ENCODE measurements at regions not wholly inside any gene's neighbourhood (a gene's known extent, or its start where the extent isn't known, plus 50 kb on each side); places are given as distances from the start of the nearest gene placed in this dataset.

DNA sequence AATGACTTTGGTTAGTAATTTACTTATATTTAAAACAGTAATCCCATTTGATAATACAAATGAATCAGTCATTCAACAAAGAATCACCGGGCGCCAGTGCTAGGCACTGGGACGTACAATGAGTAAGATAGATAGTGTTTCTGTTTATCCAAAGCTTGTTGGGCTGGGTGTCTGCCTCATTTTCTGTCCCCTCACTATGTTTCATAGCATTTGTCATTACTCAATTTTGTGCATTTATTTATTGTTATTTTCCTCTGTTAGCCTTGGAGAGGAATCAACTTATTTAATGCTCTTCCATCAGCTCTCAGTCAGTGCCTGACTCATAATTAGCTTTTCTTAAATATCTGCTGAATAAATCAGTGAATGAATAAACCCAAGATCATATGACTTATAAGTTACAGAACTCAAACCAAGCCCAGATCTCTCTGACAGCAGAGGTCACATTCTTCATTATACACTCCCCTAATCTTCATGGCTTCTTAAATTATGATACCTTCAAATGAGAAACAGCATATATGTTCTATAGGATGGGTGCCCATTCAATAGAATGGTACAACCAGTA, 86.2 kb downstream of the TSPAN8 start:
- H3K27me3 ChIP-seq (ENCODE audit: control insufficient read depth, insufficient read depth, low read length): no peaks in the 10 kb centered on the region

DNA sequence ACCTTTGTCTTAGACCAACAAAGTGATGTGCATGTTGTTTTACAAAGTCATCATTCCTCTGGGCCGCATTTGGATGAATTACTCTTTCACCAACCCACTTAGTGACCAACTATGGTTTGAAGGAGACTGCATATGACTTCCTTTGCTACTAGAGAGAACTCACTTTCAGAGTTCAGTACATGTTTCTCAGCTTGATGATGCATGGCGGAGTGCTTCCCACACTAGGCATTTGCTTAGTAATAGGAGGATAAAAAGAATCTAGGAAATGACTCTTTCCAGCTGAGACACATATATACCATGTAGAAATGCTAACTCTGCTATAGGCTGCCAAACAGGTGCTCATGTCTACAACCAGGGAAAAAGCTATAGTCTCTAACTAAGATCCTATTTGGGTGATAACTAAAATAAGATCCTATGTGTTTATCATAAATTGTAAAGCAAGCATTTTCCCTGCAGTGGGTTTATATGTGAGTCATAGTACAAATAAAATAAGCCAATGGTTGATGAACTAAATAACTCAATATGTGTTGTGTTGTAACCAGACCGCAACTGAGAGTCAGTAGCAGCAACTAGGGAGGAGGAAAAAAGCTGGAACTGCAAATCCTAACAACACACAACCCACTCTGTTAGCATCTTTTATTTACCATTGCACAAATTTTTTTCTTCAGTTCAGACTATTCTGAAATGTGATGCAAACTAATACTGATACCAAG, 87.2 kb downstream of the TSPAN8 start:
- no peaks in the 10 kb centered on the region for H3K27me3 ChIP-seq (ENCODE audit: control insufficient read depth, insufficient read depth, low read length)
- H3K4me3 ChIP-seq (ENCODE audit: low read length): no peak overlapping the region
- H3K36me3 ChIP-seq (ENCODE audit: insufficient read depth, low read length): no peaks in the 10 kb centered on the region
- no peak overlapping the region for H3K4me2 ChIP-seq (ENCODE audit: low read length)
- H3K4me1 ChIP-seq (ENCODE audit: control insufficient read depth, insufficient read depth, low read length): no peaks in the 10 kb centered on the region
- H3K9ac ChIP-seq (ENCODE audit: low read depth, low read length): no peak overlapping the region
- no peaks in the 10 kb centered on the region for H3K9me3 ChIP-seq (replicated peaks; ENCODE audit: low read length)

More for the DNA sequence above, 86.2 kb downstream of the TSPAN8 start:
- no peak overlapping the region for H3K4me2 ChIP-seq (ENCODE audit: low read length)
- H3K9me3 ChIP-seq (replicated peaks; ENCODE audit: low read length): no peaks in the 10 kb centered on the region
- no peaks in the 10 kb centered on the region for H3K4me1 ChIP-seq (ENCODE audit: control insufficient read depth, insufficient read depth, low read length)
- H3K36me3 ChIP-seq (ENCODE audit: insufficient read depth, low read length): no peaks in the 10 kb centered on the region
- H3K4me3 ChIP-seq (ENCODE audit: low read length): no peak overlapping the region
- H3K9ac ChIP-seq (ENCODE audit: low read depth, low read length): no peak overlapping the region

DNA sequence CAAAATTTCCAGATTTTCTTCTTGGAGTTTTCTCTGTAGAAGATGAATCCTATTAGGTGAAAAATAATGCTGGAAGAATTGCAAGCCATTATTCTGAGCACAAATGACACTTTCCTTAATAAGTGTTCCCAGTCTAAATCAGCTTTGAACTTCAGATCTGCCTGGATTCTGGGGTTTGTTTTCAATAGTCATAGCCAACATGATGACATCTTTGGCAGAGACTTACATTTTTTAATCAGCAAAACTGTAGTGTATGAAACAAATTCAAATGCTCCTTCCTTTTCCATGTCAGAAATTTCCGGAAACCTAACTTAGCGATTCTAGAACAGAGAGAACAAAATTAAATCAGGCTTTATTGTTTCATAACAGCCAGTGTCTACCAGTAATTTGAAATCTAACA, 88.5 kb downstream of the TSPAN8 start:
- Histone ChIP-seq H3K36me3 (ENCODE audit: insufficient read depth, low read length) (no peaks in the 10 kb centered on the region), H3K9ac (ENCODE audit: low read depth, low read length) (no peak overlapping the region), H3K27me3 (ENCODE audit: control insufficient read depth, insufficient read depth, low read length) (no peaks in the 10 kb centered on the region)

DNA sequence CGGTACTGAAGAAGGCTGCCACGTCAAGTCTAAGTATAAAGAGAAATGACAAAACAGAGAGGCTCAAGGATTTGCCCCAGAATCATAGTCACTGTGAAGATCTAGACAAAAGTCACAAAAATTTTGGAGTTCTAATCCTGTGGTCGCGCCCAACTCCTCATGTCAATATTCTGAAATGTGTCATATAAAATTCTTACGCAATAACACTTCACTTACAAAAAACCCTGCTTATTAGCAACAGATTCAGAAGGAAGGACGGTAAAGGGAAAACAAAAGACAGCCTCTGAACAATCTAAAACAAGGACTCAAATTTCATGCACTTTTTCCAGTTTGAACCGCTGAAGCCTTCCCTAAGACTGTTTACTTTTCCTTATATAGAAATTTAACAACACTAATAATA, 94.7 kb downstream of the TSPAN8 start:
- Histone ChIP-seq H3K4me2 (ENCODE audit: low read length) (no peak overlapping the region), H3K4me3 (ENCODE audit: low read length) (no peak overlapping the region), H3K36me3 (ENCODE audit: insufficient read depth, low read length) (no peaks in the 10 kb centered on the region), H3K27me3 (ENCODE audit: control insufficient read depth, insufficient read depth, low read length) (no peaks in the 10 kb centered on the region), H3K9ac (ENCODE audit: low read depth, low read length) (no peak overlapping the region), H3K9me3 (replicated peaks; ENCODE audit: low read length) (no peaks in the 10 kb centered on the region), H3K4me1 (ENCODE audit: control insufficient read depth, insufficient read depth, low read length) (no peaks in the 10 kb centered on the region)

More for the DNA sequence above, 88.5 kb downstream of the TSPAN8 start:
- H3K9me3 ChIP-seq (replicated peaks; ENCODE audit: low read length): no peaks in the 10 kb centered on the region
- no peak overlapping the region for H3K4me2 ChIP-seq (ENCODE audit: low read length)
- H3K4me3 ChIP-seq (ENCODE audit: low read length): no peak overlapping the region
- no peaks in the 10 kb centered on the region for H3K4me1 ChIP-seq (ENCODE audit: control insufficient read depth, insufficient read depth, low read length)

DNA sequence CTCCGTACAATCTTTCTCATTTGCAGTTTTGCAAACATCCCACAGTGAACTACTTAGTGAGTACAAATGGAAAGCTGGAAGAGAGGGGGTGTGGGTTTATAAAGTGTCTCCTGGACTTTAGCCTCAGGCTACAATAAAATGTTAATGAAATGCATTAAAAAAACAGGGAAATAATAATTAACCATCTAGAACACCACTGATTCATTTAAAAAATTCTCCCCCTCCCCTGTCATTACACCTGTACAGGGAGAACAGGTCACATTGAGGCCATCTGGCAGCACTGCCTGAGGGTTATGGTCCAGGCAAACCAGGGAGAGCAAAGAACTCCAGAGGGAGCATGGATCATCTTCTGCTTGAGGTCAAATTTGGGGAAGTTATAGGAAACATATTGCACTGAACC, 96.3 kb downstream of the TSPAN8 start:
- H3K4me3 ChIP-seq (ENCODE audit: low read length): no peak overlapping the region
- no peaks in the 10 kb centered on the region for H3K4me1 ChIP-seq (ENCODE audit: control insufficient read depth, insufficient read depth, low read length)
- no peaks in the 10 kb centered on the region for H3K9me3 ChIP-seq (replicated peaks; ENCODE audit: low read length)
- H3K4me2 ChIP-seq (ENCODE audit: low read length): no peak overlapping the region
- no peak overlapping the region for H3K9ac ChIP-seq (ENCODE audit: low read depth, low read length)
- no peaks in the 10 kb centered on the region for H3K36me3 ChIP-seq (ENCODE audit: insufficient read depth, low read length)
- no peaks in the 10 kb centered on the region for H3K27me3 ChIP-seq (ENCODE audit: control insufficient read depth, insufficient read depth, low read length)

DNA sequence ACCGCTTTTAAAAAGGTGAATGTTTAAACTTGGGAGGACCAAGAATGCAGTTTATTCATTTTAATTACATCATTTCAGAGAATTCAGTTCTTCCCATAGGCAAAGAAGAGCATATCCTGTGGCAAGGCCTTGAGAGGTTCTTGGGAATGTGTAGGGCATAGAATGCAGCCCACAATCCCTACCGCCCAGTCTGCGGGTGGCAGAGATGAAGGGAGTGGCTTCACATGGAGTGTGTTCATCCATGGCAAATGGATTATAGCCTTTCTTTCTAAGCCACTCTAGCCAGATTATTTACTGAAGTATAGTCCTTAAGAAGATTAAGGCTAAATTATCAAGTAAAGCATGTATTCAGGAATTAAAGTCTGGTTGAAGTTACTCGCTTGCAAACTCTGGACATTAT, 97.4 kb downstream of the TSPAN8 start:
- no peaks in the 10 kb centered on the region for H3K9me3 ChIP-seq (replicated peaks; ENCODE audit: low read length)
- no peak overlapping the region for H3K4me2 ChIP-seq (ENCODE audit: low read length)
- H3K4me3 ChIP-seq (ENCODE audit: low read length): no peak overlapping the region
- H3K27me3 ChIP-seq (ENCODE audit: control insufficient read depth, insufficient read depth, low read length): no peaks in the 10 kb centered on the region
- no peaks in the 10 kb centered on the region for H3K36me3 ChIP-seq (ENCODE audit: insufficient read depth, low read length)
- no peak overlapping the region for H3K9ac ChIP-seq (ENCODE audit: low read depth, low read length)
- no peaks in the 10 kb centered on the region for H3K4me1 ChIP-seq (ENCODE audit: control insufficient read depth, insufficient read depth, low read length)

DNA sequence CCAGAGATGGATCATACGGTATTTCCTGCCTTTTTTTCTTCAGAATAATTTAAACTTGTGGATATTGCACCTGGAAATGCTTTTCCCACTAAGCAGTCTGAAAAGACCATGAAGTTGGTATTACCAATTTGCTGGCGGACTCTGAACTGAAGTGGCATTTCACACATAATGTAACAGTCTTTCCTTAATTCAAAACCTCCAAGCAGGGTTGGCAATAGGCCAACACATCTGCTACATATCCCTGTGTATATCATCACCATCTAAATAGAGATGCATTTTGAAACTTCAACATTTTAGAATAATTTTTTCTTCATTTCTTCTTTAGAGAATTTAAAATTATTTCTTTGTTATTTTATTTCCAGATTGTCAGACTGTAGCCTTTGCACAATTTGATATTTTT, 100.5 kb downstream of the TSPAN8 start:
- Histone ChIP-seq H3K9ac (ENCODE audit: low read depth, low read length) (no peak overlapping the region), H3K9me3 (replicated peaks; ENCODE audit: low read length) (no peaks in the 10 kb centered on the region), H3K4me3 (ENCODE audit: low read length) (no peak overlapping the region), H3K36me3 (ENCODE audit: insufficient read depth, low read length) (no peaks in the 10 kb centered on the region), H3K27me3 (ENCODE audit: control insufficient read depth, insufficient read depth, low read length) (no peaks in the 10 kb centered on the region), H3K4me2 (ENCODE audit: low read length) (no peak overlapping the region), H3K4me1 (ENCODE audit: control insufficient read depth, insufficient read depth, low read length) (no peaks in the 10 kb centered on the region)

DNA sequence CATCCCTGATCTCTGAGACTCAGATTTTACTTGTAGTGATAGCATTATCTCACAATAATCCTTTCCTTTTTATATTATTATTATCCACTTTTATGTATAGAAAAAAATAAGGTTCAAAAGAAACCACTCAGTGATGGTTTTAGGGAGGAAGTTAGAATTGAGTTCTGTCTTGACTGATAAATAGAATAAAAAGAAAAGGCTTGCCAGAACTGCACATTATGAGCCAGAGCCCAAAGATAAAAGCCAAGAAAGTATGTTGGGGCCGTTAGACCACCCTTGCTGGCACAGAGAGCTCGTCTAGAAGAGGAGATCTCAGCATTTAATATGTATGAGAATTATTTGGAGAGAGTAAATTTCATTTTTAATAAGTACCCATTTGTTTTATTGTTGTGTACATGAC, 103.2 kb downstream of the TSPAN8 start:
- no peak overlapping the region for H3K9ac ChIP-seq (ENCODE audit: low read depth, low read length)
- H3K4me2 ChIP-seq (ENCODE audit: low read length): no peak overlapping the region
- no peaks in the 10 kb centered on the region for H3K4me1 ChIP-seq (ENCODE audit: control insufficient read depth, insufficient read depth, low read length)
- H3K4me3 ChIP-seq (ENCODE audit: low read length): no peak overlapping the region
- H3K9me3 ChIP-seq (replicated peaks; ENCODE audit: low read length): no peaks in the 10 kb centered on the region
- H3K36me3 ChIP-seq (ENCODE audit: insufficient read depth, low read length): no peaks in the 10 kb centered on the region
- H3K27me3 ChIP-seq (ENCODE audit: control insufficient read depth, insufficient read depth, low read length): no peaks in the 10 kb centered on the region

DNA sequence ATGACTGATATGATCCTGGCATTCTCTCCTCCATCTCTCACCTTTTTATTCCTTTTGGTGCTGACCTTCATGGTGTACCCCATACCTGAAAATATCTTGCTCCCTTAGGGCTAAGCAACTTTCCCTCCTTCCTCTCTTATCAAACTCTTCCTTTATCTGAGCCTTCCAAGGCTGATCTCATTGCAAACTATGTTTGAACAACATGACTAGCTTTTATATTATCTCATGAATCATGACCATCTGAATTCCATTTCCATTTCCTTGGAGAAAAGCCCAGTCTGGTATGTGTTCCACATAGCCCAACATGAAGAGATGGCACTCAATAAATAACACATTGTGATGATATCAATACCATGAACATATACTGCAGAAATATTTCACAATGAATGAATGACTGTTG, 111.6 kb downstream of the TSPAN8 start:
- Histone ChIP-seq H3K9me3 (replicated peaks; ENCODE audit: low read length) (no peaks in the 10 kb centered on the region), H3K4me3 (ENCODE audit: low read length) (peak overlapping the region; percentile 34), H3K9ac (ENCODE audit: low read depth, low read length) (peak overlapping the region; percentile 24), H3K36me3 (ENCODE audit: insufficient read depth, low read length) (no peaks in the 10 kb centered on the region), H3K27me3 (ENCODE audit: control insufficient read depth, insufficient read depth, low read length) (no peaks in the 10 kb centered on the region), H3K4me2 (ENCODE audit: low read length) (peak overlapping the region; percentile 63), H3K4me1 (ENCODE audit: control insufficient read depth, insufficient read depth, low read length) (peaks cover 18% of the 10 kb centered on the region)

DNA sequence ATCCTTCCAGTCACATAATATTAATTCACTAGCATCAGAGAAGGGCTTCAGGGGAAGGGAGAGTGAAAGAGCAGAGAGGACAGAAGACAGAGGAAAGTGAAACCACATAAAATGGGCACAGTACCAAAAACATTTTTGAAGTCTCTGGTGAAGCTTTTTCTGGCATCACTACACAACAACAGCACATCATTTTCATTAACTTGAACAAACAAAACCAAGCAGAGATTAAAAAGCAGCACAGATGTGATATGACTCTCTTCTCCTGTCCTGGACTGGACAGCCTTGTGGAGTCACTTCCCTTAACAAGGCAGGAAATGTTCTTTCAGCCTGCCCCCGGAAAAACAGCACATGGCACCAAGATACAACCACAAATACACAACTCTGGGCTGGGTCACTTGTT, 112.0 kb downstream of the TSPAN8 start:
- peak overlapping the region; percentile 24 for H3K9ac ChIP-seq (ENCODE audit: low read depth, low read length)
- H3K9me3 ChIP-seq (replicated peaks; ENCODE audit: low read length): no peaks in the 10 kb centered on the region
- H3K4me2 ChIP-seq (ENCODE audit: low read length): peak overlapping the region; percentile 63
- no peaks in the 10 kb centered on the region for H3K27me3 ChIP-seq (ENCODE audit: control insufficient read depth, insufficient read depth, low read length)
- peaks cover 18% of the 10 kb centered on the region for H3K4me1 ChIP-seq (ENCODE audit: control insufficient read depth, insufficient read depth, low read length)
- peak overlapping the region; percentile 34 for H3K4me3 ChIP-seq (ENCODE audit: low read length)
- H3K36me3 ChIP-seq (ENCODE audit: insufficient read depth, low read length): no peaks in the 10 kb centered on the region

DNA sequence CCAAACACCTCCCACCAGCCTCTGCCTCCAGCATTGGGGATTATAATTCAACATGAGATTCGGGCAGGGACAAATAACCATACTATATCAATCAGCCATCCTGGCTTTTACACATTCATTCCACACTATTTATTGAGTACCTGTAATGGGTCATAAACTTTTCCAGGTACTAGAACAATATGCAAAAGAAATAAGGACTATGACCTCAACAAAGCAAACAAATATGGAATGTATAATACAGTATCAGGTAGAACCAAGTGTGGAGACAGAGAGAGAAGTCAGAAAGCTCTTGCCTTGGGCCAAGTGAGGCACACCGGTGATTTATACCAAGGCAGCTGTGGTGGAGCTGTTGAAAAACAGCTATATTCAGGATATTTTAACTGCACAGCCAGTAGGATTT, 116.3 kb downstream of the TSPAN8 start:
- Histone ChIP-seq H3K4me3 (ENCODE audit: low read length) (no peak overlapping the region), H3K27me3 (ENCODE audit: control insufficient read depth, insufficient read depth, low read length) (no peaks in the 10 kb centered on the region), H3K9ac (ENCODE audit: low read depth, low read length) (no peak overlapping the region), H3K4me1 (ENCODE audit: control insufficient read depth, insufficient read depth, low read length) (peaks cover 13% of the 10 kb centered on the region), H3K4me2 (ENCODE audit: low read length) (no peak overlapping the region), H3K36me3 (ENCODE audit: insufficient read depth, low read length) (no peaks in the 10 kb centered on the region), H3K9me3 (replicated peaks; ENCODE audit: low read length) (no peaks in the 10 kb centered on the region)

DNA sequence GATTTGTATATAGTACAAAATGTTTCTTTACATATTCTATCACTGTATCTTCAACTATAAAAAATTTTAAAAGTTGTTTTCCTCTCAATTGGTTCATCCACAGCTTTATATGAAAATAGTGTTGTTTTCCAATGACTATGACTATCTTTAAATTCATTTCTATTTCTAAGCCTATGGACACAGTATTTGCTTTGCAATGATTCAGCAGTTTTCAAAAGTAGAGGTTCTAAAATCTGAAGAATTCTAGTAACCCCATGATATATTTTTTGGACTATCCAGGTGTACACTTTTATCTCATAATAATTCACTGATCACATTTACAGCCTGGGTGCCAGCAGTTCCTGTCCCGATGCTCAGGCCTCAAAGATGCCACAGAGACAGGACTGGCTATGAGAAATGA, 118.4 kb upstream of the PTPRR start:
- no peaks in the 10 kb centered on the region for H3K9me3 ChIP-seq (replicated peaks; ENCODE audit: low read length)
- no peak overlapping the region for H3K4me2 ChIP-seq (ENCODE audit: low read length)
- no peaks in the 10 kb centered on the region for H3K4me1 ChIP-seq (ENCODE audit: control insufficient read depth, insufficient read depth, low read length)
- H3K36me3 ChIP-seq (ENCODE audit: insufficient read depth, low read length): no peaks in the 10 kb centered on the region
- no peak overlapping the region for H3K4me3 ChIP-seq (ENCODE audit: low read length)
- H3K27me3 ChIP-seq (ENCODE audit: control insufficient read depth, insufficient read depth, low read length): no peaks in the 10 kb centered on the region
- H3K9ac ChIP-seq (ENCODE audit: low read depth, low read length): no peak overlapping the region

Data from skeletal muscle satellite cell (primary cell).